ENCODE measurements at regions not wholly inside any gene's neighbourhood (a gene's known extent, or its start where the extent isn't known, plus 50 kb on each side); places are given as distances from the start of the nearest gene placed in this dataset.

- no peak for DNase-seq
Observed at GRCh38 chr4:62410371-62411003, 1210.4 kb downstream of the ADGRL3 start.

GRCh38 chr4:62408454-62408853 is 1208.3 kb downstream of the ADGRL3 start:
- DNase-seq: peak; percentile 6

- no peak for DNase-seq
Observed at GRCh38 chr4:62407534-62407933, 1207.4 kb downstream of the ADGRL3 start.

GRCh38 chr4:62402088-62402806 is 1202.1 kb downstream of the ADGRL3 start:
- DNase-seq: peak; percentile 40

- no peak for DNase-seq
Observed at GRCh38 chr4:62399242-62399641, 1199.1 kb downstream of the ADGRL3 start.

- DNase-seq: no peak
Observed at GRCh38 chr4:62398318-62398717, 1198.2 kb downstream of the ADGRL3 start.

- DNase-seq: no peak
Observed at GRCh38 chr4:62394766-62395165, 1194.6 kb downstream of the ADGRL3 start.

GRCh38 chr4:62387808-62388207 is 1187.7 kb downstream of the ADGRL3 start:
- DNase-seq: no peak

- peak; percentile 60 for DNase-seq
Observed at GRCh38 chr4:62377700-62378099, 1177.6 kb downstream of the ADGRL3 start.

- no peak for DNase-seq
Observed at GRCh38 chr4:62377245-62377644, 1177.1 kb downstream of the ADGRL3 start.

GRCh38 chr4:62366939-62367338 is 1166.8 kb downstream of the ADGRL3 start:
- no peak for DNase-seq

- DNase-seq: no peak
Observed at GRCh38 chr4:62360156-62360545, 1160.0 kb downstream of the ADGRL3 start.

- DNase-seq: no peak
Observed at GRCh38 chr4:62359441-62360155, 1159.5 kb downstream of the ADGRL3 start.

GRCh38 chr4:62344915-62345314 is 1144.8 kb downstream of the ADGRL3 start:
- no peak for DNase-seq

- DNase-seq: no peak
Observed at GRCh38 chr4:62344474-62344873, 1144.3 kb downstream of the ADGRL3 start.

- DNase-seq: no peak
Observed at GRCh38 chr4:62342346-62342745, 1142.2 kb downstream of the ADGRL3 start.

GRCh38 chr4:62328526-62328925 is 1128.4 kb downstream of the ADGRL3 start:
- DNase-seq: no peak

- DNase-seq: no peak
Observed at GRCh38 chr4:62327612-62328297, 1127.6 kb downstream of the ADGRL3 start.

GRCh38 chr4:62324215-62324614 is 1124.1 kb downstream of the ADGRL3 start:
- DNase-seq: peak; percentile 8

GRCh38 chr4:62320612-62321011 is 1120.5 kb downstream of the ADGRL3 start:
- peak; percentile 91 for DNase-seq

GRCh38 chr4:62302710-62303109 is 1102.6 kb downstream of the ADGRL3 start:
- DNase-seq: no peak

- DNase-seq: no peak
Observed at GRCh38 chr4:62301500-62301899, 1101.4 kb downstream of the ADGRL3 start.

- DNase-seq: no peak
Observed at GRCh38 chr4:62293551-62293950, 1093.4 kb downstream of the ADGRL3 start.
